ENCODE measurements at regions not wholly inside any gene's neighbourhood (a gene's known extent, or its start where the extent isn't known, plus 50 kb on each side); places are given as distances from the start of the nearest gene placed in this dataset.

- TF ChIP-seq CTCF (IDR thresholded peaks at IDR 0.05) (no peak), POLR2A (IDR thresholded peaks at IDR 0.05) (no peak), POLR2AphosphoS5 (IDR thresholded peaks at IDR 0.05) (no peak), EP300 (IDR thresholded peaks at IDR 0.05) (no peak)
Measured at GRCh38 chr7:114812570-114812969, 109.3 kb upstream of the MDFIC start.
